Activated effector memory CD4-positive, alpha-beta T cell treated with anti-CD3 and anti-CD28 coated beads, Interleukin-2, amount 50 U/mL, for 16 hours (primary cell): ENCODE measurements at regions not wholly inside any gene's neighbourhood (a gene's known extent, or its start where the extent isn't known, plus 50 kb on each side); places are given as distances from the start of the nearest gene placed in this dataset.

Experiments
- DNase-seq: peaks from one replicate; pipeline ENCODE4 v3.0.0-alpha.2; 2020

DNA sequence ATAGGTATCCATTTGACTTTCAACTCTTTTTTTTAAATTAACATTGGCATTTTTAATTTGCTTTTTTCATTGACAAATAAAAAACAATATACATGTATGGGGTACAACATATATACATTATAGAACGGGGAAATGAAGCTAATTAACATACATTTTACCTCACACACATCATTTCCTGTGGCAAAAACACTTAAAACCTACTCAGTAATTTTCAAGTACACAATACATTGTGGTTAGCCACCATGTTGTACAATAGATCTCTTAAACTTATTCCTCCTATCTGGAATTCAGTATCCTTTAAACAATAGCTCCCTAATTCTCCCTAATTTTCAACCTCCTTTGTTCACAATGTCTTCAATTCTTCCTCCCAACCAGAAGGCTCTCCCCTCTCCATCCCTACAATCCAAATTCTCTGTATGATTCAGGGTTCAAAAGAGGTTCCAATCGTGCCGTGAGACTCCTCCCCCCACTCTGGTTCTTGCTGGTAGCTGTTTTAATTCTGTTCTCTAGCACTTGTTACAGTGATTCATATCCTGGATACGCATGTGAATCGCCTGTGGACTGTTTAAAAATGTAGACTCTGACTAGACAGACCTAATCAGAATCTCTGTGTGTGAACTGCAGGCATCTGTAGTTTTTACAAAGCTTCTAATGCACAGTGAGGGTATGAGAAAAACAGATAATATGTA, 87.6 kb upstream of the DUSP10 start:
- DNase-seq = peak; percentile 81

GRCh38 chr1:221827307-221827642, 85.4 kb upstream of the DUSP10 start:
- DNase-seq = no peak

- no peak for DNase-seq
Observed at GRCh38 chr1:221824909-221825308, 83.0 kb upstream of the DUSP10 start.

GRCh38 chr1:221824025-221824424, 82.1 kb upstream of the DUSP10 start:
- DNase-seq = no peak

DNA sequence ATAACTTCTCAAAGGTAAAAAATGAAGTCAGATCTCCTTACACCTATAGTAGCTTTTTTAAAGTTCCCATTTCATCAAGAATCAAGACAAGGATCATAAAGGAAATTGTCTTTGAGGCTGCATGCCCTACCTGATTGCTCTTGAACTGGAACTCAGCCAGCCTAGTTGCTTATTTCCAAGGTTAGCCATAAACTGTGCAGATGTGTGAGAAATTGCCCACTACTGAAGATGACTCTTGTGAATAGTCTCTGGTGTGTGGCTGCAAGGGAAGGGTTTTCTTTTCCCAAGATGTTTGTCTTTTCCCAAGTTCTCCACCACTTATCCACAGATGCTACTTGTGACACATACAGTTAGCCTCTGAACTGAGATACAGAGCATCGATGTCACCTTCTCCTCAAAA, 81.7 kb upstream of the DUSP10 start:
- DNase-seq = no peak

GRCh38 chr1:221823149-221823548, 81.3 kb upstream of the DUSP10 start:
- no peak for DNase-seq

DNA sequence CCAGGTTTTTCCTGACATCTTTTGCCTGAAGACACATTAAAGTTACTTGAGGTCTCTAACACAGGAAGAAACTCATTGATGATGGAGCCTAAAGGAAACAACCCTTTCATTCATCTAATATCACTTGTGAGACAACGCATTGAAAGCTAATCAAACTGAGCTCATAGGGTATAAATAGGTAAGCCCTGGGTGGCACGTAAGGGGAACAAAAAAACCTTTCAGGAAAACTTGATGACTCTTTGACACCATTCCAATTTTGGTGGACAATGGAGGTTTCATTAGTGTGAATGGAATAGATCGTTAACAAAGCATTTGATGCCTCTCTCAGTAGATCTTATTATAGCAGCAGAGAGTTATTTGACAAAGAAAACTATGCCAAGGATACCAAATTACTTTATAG, 80.7 kb upstream of the DUSP10 start:
- DNase-seq = no peak

DNA sequence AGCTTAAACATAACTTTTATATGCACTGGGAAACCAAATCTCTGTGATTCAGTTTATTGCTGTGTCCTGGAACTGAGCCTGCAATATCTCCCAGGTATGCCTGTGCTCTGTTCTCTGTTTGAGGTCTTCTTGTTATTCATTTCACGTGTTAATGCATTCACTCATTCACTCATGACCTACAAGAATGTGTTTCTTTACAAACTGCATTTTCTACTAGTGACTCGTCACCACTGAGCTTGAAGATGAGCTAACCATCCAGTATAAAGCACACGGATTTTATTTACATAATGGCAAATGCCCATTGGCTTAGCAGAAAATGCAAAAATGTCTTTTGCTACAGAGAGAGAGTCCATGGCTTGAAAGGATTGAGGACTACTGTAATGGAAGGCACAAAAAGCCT, 75.0 kb upstream of the DUSP10 start:
- no peak for DNase-seq

- no peak for DNase-seq
Observed at GRCh38 chr1:221815660-221816059, 73.8 kb upstream of the DUSP10 start.

GRCh38 chr1:221813887-221814286, 72.0 kb upstream of the DUSP10 start:
- DNase-seq = no peak

GRCh38 chr1:221812905-221813597, 71.2 kb upstream of the DUSP10 start:
- no peak for DNase-seq

DNA sequence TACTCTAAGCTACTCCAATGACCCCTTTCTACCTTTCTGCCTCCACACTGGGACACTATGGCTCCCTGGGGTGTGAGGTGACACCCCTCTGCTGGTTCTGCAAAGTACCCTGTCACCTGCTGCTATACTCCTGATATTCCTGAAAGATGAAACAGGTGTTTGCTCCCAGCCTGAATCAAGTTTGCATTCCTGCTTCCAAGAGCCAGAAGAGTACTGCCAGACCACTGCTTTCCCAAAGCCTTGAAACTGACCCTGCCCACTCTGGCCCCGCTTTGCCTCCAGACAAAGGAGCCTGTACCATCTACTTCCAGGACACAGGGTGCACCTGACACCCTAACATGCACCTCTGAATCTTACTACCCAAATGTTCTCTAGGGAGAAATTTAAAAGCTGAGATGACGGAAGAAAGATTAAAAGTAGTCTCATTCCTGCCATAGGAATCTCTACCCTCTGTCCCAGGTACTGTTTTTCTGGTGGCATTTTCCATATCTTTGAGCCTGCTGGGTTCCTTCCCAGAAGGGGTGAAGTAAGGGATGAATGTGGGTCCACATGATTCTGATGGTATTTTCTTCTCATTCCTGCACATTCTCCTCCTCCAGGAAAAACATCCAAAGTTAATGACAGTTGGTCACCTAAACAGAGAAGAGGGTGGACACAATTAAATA, 70.3 kb upstream of the DUSP10 start:
- DNase-seq = no peak

- DNase-seq = no peak
Observed at GRCh38 chr1:221810406-221810805, 68.5 kb upstream of the DUSP10 start.

- DNase-seq = no peak
Observed at GRCh38 chr1:221809091-221810029, 67.5 kb upstream of the DUSP10 start.

- DNase-seq = no peak
Observed at GRCh38 chr1:221806984-221807383, 65.1 kb upstream of the DUSP10 start.

- no peak for DNase-seq
Observed at GRCh38 chr1:221806236-221806635, 64.3 kb upstream of the DUSP10 start.

- DNase-seq = no peak
Observed at GRCh38 chr1:221805121-221805520, 63.2 kb upstream of the DUSP10 start.

DNA sequence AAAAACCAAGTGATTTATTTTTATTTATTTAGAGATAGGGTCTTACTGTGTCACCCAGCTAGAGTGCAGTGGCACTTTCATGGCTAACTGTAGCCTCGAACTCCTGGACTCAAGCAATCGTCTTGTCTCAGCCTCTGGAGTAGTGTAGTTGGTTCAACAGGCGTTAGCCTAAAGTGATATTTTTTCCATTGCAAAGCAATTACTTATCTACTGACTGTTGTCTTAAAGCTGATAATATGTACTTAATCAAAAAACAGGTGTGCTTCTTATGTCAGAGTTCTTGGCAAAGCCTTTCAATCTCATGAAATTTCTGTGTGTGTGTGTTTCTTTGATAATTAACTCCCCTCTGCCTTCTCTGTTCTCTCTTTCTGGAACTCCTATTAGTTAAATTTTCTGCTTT, 62.4 kb upstream of the DUSP10 start:
- DNase-seq = no peak

- no peak for DNase-seq
Observed at GRCh38 chr1:221801773-221802516, 60.1 kb upstream of the DUSP10 start.

DNA sequence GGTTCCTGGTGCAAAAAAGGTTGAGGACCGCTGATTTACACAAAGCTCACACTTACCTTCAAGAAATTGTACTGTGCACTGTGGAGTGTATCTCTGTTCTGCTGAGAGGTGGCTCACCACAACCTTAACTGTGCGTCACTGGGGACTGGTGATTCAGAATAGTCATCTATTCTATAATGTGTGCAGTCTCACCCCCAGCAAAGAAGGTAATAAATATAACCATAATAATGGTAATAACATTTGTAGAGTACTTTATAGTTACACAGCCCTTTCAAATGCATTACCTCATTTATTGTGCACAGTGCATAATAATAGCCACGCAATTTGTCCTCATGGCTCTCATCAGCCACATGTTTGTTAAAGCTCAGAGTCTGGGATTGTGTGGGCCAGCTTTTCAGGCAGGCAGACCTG, 59.4 kb upstream of the DUSP10 start:
- no peak for DNase-seq

- DNase-seq = no peak
Observed at GRCh38 chr1:221800831-221801230, 58.9 kb upstream of the DUSP10 start.

GRCh38 chr1:221797506-221797905, 55.6 kb upstream of the DUSP10 start:
- no peak for DNase-seq

- DNase-seq = no peak
Observed at GRCh38 chr1:221796700-221797099, 54.8 kb upstream of the DUSP10 start.
